ENCODE measurements at regions not wholly inside any gene's neighbourhood (a gene's known extent, or its start where the extent isn't known, plus 50 kb on each side); places are given as distances from the start of the nearest gene placed in this dataset.

- TF ChIP-seq POLR2AphosphoS5 (IDR thresholded peaks at IDR 0.05; ENCODE audit: borderline replicate concordance, low read depth, low read length) (no peak), EZH2 (IDR thresholded peaks at IDR 0.05) (no peak), FOXP2 (optimal IDR thresholded peaks at IDR 0.05; ENCODE audit: control extremely low read depth, extremely low read length, insufficient read depth) (no peak)
Measured at GRCh38 chr4:43560047-43560446, 667.5 kb downstream of the GRXCR1 start.

All from SK-N-MC (cell line).